Endothelial cell of umbilical vein (primary cell): ENCODE measurements at regions not wholly inside any gene's neighbourhood (a gene's known extent, or its start where the extent isn't known, plus 50 kb on each side); places are given as distances from the start of the nearest gene placed in this dataset.

Experiments used
- BruUV-seq: library from RNA; stranded (reverse); fragments of 400-500 nt; replicated peaks from 2 replicates; lab custom pipeline; 2021; lab: Mats Ljungman, UMichigan
- CTCF ChIA-PET: fragments of 300-600, 350-600 bp; sonication (Branson Sonifier 250); formaldehyde crosslinking; loops from one replicate; lab custom pipeline; 2021; ENCODE audit warnings: antibody characterized with exemption, inconsistent platforms; lab: Charles Lee
- POLR2A ChIA-PET: fragments of 300-600, 350-600 bp; sonication (Branson Sonifier 250); formaldehyde crosslinking; loops from one replicate; lab custom pipeline; 2021; ENCODE audit warnings: antibody characterized with exemption, inconsistent platforms; lab: Charles Lee
- DNase-seq: peaks from one replicate; pipeline ENCODE4 v3.0.0-alpha.2; 2011; ENCODE audit warnings: low read depth, low spot score
- FAIRE-seq: peaks from 2 replicates; lab custom pipeline; 2011; peaks lifted over from hg19 to GRCh38; lab: Jason Lieb, UNC
- H2AFZ ChIP-seq: 2 replicates; pipeline ENCODE4 v1.6.0; 2012; ENCODE audit warnings: low read depth, low read length, control low read depth, inconsistent platforms
- H3K27ac ChIP-seq: 2 replicates; pipeline ENCODE4 v1.5.1; 2011; ENCODE audit warnings: low read depth, mild to moderate bottlenecking, control low read depth, low read length, moderate library complexity; ENCODE audit not compliant: insufficient read depth
- H3K27me3 ChIP-seq, 2 experiments: 2 replicates each; pipeline versions ENCODE4 v1.6.0 to v1.6.1; 2011; ENCODE audit warnings: low read length in 2 of 2, mixed read lengths in 1 of 2; ENCODE audit not compliant: control insufficient read depth in 2 of 2, insufficient read depth in 2 of 2
- H3K36me3 ChIP-seq, 2 experiments: 2 replicates in 1 of 2; 3 replicates in 1 of 2; pipeline ENCODE4 v1.5.1; 2011; ENCODE audit warnings: low read length in 2 of 2, mild to moderate bottlenecking in 1 of 2, moderate library complexity in 1 of 2; ENCODE audit not compliant: control insufficient read depth in 2 of 2, insufficient read depth in 2 of 2; ENCODE audit errors: extremely low read depth in 1 of 2
- H3K4me1 ChIP-seq: 3 replicates; pipeline ENCODE4 v1.5.1; 2011; ENCODE audit warnings: mild to moderate bottlenecking, low read length; ENCODE audit not compliant: control insufficient read depth, insufficient read depth; ENCODE audit errors: extremely low read depth
- H3K4me2 ChIP-seq: 2 replicates; pipeline ENCODE4 v1.6.1; 2011; ENCODE audit warnings: low read length, control low read depth, mixed read lengths; ENCODE audit not compliant: insufficient read depth
- H3K4me3 ChIP-seq, 3 experiments: fragments of 200-600 bp in 1 of 3; sonication (generic), shearing (Covaris generic) in 1 of 3; replicated peaks in 1 of 3; 2 replicates each; pipeline ENCODE4 v1.5.1; 2011 to 2016; ENCODE audit warnings: control low read depth in 3 of 3, low read length in 3 of 3, mild to moderate bottlenecking in 2 of 3, inconsistent platforms in 1 of 3, low read depth in 1 of 3, moderate library complexity in 1 of 3; ENCODE audit not compliant: insufficient read depth in 1 of 3
- H3K79me2 ChIP-seq: 2 replicates; pipeline ENCODE4 v1.6.0; 2012; ENCODE audit warnings: low read length, inconsistent platforms; ENCODE audit not compliant: control insufficient read depth, insufficient read depth
- H3K9ac ChIP-seq: replicated peaks from 2 replicates; pipeline ENCODE3; 2011; ENCODE audit warnings: low read length, control low read depth; ENCODE audit not compliant: insufficient read depth; ENCODE audit errors: extremely low read depth
- H3K9me1 ChIP-seq: replicated peaks from 3 replicates; pipeline ENCODE4 v1.6.0; 2011; ENCODE audit warnings: mild to moderate bottlenecking, low read length; ENCODE audit not compliant: control insufficient read depth, insufficient read depth; ENCODE audit errors: extremely low read depth
- H3K9me3 ChIP-seq: replicated peaks from 2 replicates; pipeline ENCODE4 v1.5.1; 2012; ENCODE audit warnings: low read length, inconsistent platforms; ENCODE audit not compliant: control insufficient read depth, insufficient read depth
- H4K20me1 ChIP-seq: replicated peaks from 2 replicates; pipeline ENCODE3; 2011; ENCODE audit warnings: mild to moderate bottlenecking, low read length; ENCODE audit not compliant: control insufficient read depth, insufficient read depth; ENCODE audit errors: extremely low read depth
- EZH2 ChIP-seq: IDR thresholded peaks from 2 replicates; pipeline ENCODE4 v1.6.1; 2012; ENCODE audit warnings: borderline replicate concordance, low read depth, mild to moderate bottlenecking, moderate library complexity, low read length, inconsistent platforms; ENCODE audit not compliant: severe bottlenecking
- FOS ChIP-seq: IDR thresholded peaks from 2 replicates; pipeline ENCODE4 v1.6.1; 2011; ENCODE audit warnings: mild to moderate bottlenecking, low read length, moderate library complexity, borderline replicate concordance; ENCODE audit not compliant: insufficient read depth
- GATA2 ChIP-seq: IDR thresholded peaks from 2 replicates; pipeline ENCODE4 v1.7.0; 2011; ENCODE audit warnings: low read depth, mild to moderate bottlenecking, moderate library complexity, mixed read lengths, low read length; ENCODE audit not compliant: insufficient read length, insufficient read depth
- JUN ChIP-seq: IDR thresholded peaks from 2 replicates; pipeline ENCODE4 v1.6.1; 2011; ENCODE audit warnings: borderline replicate concordance, low read depth; ENCODE audit not compliant: insufficient read length, insufficient read depth
- MYC ChIP-seq: IDR thresholded peaks from one replicate; pipeline ENCODE4 v1.6.1; 2011; ENCODE audit warnings: mild to moderate bottlenecking, low read depth, low read length
- POLR2A ChIP-seq: IDR thresholded peaks from 2 replicates; pipeline ENCODE4 v1.6.1; 2012; ENCODE audit warnings: low read depth, mild to moderate bottlenecking, control low read depth, low read length
- POLR2AphosphoS5 ChIP-seq: IDR thresholded peaks from 2 replicates; pipeline ENCODE4 v1.6.1; 2012; ENCODE audit warnings: low read depth, mild to moderate bottlenecking, control low read depth, low read length, moderate library complexity; ENCODE audit not compliant: insufficient read depth
- dilution Hi-C: fragments of 300-500 bp; cut with MboI; formaldehyde crosslinking; loops from one replicate; pipeline ENCODE4 v1.15.0; 2019; ENCODE audit warnings: low sequenced_read_pairs; ENCODE audit not compliant: extremely low pct_ligation_motif_present
- intact Hi-C: fragments of 100-400 bp; cut with micrococcal nuclease; formaldehyde crosslinking; loops from one replicate; pipeline ENCODE4 v1.10.0; 2022
- TF ChIP-seq, protein P1 (sequence below): IDR thresholded peaks from 2 replicates; pipeline ENCODE4 v1.6.1; 2011; ENCODE audit not compliant: insufficient read depth, insufficient read length
- TF ChIP-seq, protein P2 (sequence below), 2 donors: IDR thresholded peaks; 1 replicate in 1 of 2; 2 replicates in 1 of 2; pipeline ENCODE4 v1.5.1; 2011; ENCODE audit warnings: low read length in 2 of 2, mild to moderate bottlenecking in 2 of 2, moderate library complexity in 2 of 2, control low read depth in 1 of 2, inconsistent platforms in 1 of 2, low read depth in 1 of 2; ENCODE audit not compliant: insufficient read depth in 1 of 2; ENCODE audit errors: extremely low read depth in 1 of 2

DNA sequence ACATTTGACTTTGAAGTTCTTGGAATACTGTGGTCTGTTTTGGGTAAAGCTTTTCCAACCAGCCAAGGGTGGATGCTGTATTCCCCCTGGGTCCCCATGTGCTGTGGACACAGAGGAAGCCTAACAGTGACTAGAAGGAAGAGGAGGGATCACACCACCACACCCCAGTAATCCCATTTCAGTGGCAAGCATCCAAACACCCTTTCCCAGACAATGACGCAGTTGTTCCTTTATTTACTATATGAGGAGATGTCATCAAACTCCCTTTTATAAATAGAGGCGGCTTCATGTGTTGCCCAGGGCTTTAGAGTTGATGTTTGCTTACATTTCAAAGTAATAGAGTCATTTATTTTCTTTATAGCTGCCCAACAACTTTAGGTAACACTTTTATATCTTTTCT lies 959.4 kb upstream of the GYPC start:
- Histone ChIP-seq H3K4me2 (no peak overlapping the region), H3K9ac (no peak overlapping the region), H4K20me1 (no peaks in the 10 kb centered on the region), H3K9me3 (no peaks in the 10 kb centered on the region), H3K79me2 (no peaks in the 10 kb centered on the region), H2AFZ (no peak overlapping the region), H3K27me3 (no peaks in the 10 kb centered on the region), H3K4me1 (no peaks in the 10 kb centered on the region), H3K36me3 (no peaks in the 10 kb centered on the region), H3K4me3 (no peak overlapping the region), H3K9me1 (no peaks in the 10 kb centered on the region), H3K27ac (no peak overlapping the region)
- dilution Hi-C loops: no loop called here
- CTCF ChIA-PET: no interaction called here
- TF ChIP-seq GATA2: no peak
- no peak for TF ChIP-seq MYC
- TF ChIP-seq, protein P1, sequence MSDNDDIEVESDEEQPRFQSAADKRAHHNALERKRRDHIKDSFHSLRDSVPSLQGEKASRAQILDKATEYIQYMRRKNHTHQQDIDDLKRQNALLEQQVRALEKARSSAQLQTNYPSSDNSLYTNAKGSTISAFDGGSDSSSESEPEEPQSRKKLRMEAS: no peak
- no peak for TF ChIP-seq JUN
- no peak for TF ChIP-seq POLR2AphosphoS5
- no peak for TF ChIP-seq FOS
- TF ChIP-seq, protein P2, sequence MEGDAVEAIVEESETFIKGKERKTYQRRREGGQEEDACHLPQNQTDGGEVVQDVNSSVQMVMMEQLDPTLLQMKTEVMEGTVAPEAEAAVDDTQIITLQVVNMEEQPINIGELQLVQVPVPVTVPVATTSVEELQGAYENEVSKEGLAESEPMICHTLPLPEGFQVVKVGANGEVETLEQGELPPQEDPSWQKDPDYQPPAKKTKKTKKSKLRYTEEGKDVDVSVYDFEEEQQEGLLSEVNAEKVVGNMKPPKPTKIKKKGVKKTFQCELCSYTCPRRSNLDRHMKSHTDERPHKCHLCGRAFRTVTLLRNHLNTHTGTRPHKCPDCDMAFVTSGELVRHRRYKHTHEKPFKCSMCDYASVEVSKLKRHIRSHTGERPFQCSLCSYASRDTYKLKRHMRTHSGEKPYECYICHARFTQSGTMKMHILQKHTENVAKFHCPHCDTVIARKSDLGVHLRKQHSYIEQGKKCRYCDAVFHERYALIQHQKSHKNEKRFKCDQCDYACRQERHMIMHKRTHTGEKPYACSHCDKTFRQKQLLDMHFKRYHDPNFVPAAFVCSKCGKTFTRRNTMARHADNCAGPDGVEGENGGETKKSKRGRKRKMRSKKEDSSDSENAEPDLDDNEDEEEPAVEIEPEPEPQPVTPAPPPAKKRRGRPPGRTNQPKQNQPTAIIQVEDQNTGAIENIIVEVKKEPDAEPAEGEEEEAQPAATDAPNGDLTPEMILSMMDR (IDR thresholded peaks at IDR 0.05; ENCODE audit: extremely low read depth in 1 of 2, insufficient read depth in 1 of 2, low read depth in 1 of 2, low read length in 2 of 2): no peak
- TF ChIP-seq POLR2A: no peak
- no peak for TF ChIP-seq EZH2
- intact Hi-C loops: no loop called here
- FAIRE-seq (no peak), DNase-seq (no peak)
- POLR2A ChIA-PET: no interaction called here
- no TSS peak for BruUV-seq
